GOT3 (cell line): ENCODE measurements at regions not wholly inside any gene's neighbourhood (a gene's known extent, or its start where the extent isn't known, plus 50 kb on each side); places are given as distances from the start of the nearest gene placed in this dataset.

ENCODE experiments used
- DNase-seq: peaks from one replicate; lab custom pipeline; 2025; ENCODE audit warnings: mixed read lengths; lab: John Stamatoyannopoulos, UW

DNA sequence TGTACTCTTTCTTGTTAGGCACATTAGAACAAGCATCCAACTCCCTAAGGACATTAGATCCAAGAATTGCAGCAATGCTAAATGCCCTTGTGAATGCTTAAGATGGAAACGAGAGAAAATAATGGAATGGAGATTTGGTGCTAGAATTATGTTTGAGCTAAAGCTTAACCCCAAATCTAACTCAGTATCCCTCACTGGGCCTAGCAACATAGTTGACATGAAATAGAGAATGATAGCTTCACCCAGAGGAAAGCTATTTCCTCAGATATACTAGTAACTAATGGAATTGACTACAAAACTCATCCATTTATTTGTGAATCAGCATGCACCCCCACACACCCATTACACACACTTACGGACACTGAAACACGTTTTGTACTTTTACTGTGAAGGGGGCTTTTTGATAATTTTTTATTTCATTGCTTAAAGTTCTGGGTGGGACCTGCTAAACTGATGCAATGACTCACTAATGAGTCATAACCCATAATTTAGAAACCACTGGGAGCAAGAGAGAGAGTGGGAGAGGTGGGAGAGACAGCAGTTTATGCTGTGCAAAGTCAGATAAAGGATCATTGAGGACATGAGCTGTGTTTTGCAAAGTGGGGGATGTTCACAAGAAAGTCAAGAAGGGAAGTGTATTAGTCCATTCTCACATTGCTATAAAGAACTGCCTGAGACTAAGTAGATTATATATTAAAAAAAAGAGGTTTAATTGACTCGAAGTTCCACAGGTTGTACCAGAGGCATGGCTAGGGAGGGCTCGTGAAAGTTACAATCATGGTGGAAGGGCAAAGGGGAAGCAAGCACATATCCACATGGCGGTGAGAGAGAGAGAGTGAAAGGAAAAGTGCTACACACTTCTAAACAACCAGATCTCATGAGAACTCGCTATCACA lies 382.7 kb downstream of the SFMBT2 start:
- no peak for DNase-seq

DNA sequence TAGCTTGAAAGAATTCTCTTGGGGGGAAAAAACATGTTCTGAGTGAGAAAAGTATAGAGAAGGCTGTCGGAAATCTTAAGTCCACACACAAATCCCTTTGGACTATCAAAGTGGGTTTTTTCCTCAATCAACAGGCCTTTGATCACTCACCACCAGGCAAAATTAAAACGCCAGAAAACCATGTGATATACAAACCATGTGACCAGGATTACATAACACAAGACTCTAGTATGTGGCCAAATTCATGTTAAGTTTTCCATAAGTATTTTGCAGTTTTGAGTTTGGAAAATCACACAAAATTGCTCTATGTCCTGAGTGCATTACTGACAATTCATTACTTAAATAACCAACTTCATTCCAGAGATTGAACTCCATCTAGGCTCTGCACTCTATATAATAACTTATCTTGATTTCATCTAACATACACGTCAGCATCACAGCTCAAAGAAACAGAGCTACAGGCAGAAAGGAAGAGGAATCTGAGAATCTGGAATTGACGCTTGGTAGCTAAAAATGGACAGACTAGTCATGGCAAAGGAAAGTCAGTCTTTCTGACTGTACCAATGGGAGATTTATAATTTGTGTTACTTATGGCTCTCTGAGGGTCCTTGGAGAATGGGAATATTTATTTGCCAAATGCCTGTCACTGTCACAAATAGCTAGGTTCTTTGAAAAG lies 383.5 kb downstream of the SFMBT2 start:
- DNase-seq, result no peak

DNA sequence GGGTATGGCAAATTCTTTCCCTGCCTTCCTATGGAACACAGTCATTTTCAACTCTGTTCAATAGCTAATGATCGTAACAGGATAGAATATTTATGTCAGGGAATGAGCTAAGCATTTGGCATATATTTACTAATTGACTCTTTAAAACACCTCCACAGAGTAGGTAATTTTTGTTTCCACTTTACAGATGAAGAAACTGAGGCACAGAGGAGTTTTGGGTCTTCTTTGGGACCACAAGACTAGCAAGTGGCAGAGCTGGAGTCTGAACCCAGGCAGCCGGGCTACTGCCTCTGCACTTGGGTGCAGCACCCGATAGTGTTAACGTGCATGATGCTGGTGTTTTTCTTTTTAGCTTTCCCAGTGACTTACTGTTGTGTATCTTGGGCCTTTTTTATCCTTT lies 384.0 kb downstream of the SFMBT2 start:
- DNase-seq, result no peak

- no peak for DNase-seq
These were observed 385.5 kb downstream of the SFMBT2 start for GRCh38 chr10:7025296-7025695.

DNA sequence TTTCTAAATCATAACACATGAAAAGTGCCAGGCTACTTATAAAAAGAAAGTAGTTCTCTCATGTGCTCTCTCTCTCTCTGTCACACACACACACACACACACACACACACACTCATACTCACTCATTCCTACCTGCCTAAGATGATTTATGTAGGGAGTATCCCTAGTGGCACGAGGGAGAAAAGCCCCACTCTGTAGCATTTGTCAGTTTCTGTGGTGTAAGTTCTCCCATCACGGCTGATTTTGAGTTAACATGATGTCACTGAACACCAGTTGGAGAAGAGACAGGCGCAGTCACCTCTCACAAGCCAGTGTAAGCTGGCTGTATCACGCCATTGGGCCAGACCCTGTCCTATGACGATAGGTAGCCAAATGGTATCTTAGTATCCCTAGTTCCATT lies 395.4 kb downstream of the SFMBT2 start:
- no peak for DNase-seq

GRCh38 chr10:7014721-7015120 lies 396.1 kb downstream of the SFMBT2 start:
- DNase-seq, result no peak

DNA sequence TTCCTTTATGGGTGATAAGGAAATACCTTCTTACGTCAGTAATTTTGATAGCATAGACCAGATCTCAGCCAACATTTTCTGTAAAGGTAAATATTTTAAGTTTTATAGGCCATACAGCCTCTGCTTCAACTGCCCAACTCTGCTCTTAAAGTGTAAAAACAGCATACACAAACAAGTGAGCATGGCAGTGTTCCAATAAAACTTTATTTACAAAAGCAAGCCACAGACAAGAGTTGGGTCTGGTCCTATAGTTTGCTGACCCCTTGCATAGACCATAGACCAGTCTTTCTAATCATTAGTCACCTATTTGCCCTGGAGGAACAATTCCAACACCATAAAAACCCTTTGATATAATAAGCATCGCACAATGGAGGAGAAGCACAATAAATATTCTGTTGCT lies 398.8 kb downstream of the SFMBT2 start:
- no peak for DNase-seq

GRCh38 chr10:7008645-7009044 lies 402.2 kb downstream of the SFMBT2 start:
- no peak for DNase-seq

- no peak for DNase-seq
These were observed 403.1 kb downstream of the SFMBT2 start for GRCh38 chr10:7007600-7008190.

DNA sequence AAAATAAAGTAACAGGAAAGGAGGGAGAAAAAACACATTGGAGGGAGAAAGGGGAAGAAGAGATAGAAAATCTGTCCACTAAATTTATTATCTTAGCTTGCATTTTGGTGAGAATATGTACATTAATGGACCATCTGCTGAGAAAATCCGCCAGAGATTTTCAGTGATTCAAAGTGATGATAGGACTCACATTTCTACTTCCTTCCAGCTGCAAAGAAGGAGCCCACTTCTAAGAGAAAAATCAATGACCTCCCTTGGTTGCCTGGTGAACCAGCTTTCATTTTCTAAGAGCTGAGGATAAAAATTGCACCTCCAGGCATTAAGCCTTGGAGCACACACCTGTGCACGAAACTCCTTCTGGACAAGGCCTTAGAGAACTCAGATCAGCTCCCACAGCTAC lies 404.3 kb downstream of the SFMBT2 start:
- DNase-seq, result no peak

GRCh38 chr10:7003831-7004395 lies 406.9 kb downstream of the SFMBT2 start:
- no peak for DNase-seq

GRCh38 chr10:7000061-7000460 lies 410.8 kb downstream of the SFMBT2 start:
- DNase-seq, result no peak

DNA sequence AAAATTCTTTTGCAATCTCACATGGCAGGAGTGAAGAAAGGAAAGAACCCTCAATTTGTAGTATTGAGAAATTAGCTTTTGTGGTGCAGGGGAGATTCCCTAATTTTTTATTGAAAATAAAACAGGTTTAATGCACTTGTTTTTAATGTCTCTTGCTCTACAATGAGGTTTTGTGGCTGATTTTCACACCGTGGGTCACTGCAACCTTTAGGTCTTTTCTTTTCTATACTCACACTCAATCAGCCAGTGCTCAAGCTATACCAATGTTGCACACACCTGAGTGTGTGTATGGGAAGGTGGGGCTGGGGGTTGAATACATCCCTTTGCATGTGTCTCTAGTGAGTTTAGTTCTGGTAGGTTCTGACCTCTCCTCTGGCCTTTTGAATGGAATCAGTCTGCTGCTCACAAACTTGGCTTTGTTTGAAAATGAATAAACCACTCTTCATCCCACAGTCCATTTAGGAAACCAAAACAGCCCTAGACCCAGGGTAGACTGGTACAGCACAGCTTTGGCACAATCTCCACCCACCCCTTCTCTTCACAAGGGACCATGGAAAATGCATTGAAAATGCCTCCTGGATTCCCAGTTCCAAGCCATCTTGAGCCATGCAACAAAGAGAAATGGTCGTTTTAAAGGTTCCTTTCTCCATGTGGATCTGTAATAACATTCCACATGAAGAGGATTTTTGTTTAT lies 411.5 kb downstream of the SFMBT2 start:
- DNase-seq, result no peak

- DNase-seq, result no peak
These were observed 413.3 kb downstream of the SFMBT2 start for GRCh38 chr10:6997509-6997908.

DNA sequence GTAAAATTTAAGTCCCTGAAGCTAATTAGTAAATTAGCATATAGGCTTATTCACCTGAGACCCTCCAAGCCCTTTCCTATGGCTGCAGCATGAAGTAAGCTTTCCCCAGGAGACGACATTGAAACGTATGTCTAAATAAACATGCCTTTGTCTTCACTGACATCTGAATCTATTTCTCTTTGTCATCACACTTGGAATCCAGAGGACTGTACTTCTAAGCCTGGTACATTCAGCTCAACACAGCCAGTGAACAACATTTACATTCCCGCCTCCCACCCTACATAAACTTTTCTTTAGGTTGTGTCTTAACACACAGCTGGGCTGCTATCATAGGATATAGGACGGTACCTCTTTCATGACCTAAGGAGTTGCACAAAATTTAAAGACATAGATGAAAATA lies 414.4 kb downstream of the SFMBT2 start:
- DNase-seq, result no peak

- DNase-seq, result no peak
These were observed 415.0 kb downstream of the SFMBT2 start for GRCh38 chr10:6995831-6996230.

- DNase-seq, result no peak
These were observed 415.3 kb upstream of the PRKCQ start for GRCh38 chr10:6995341-6995740.

DNA sequence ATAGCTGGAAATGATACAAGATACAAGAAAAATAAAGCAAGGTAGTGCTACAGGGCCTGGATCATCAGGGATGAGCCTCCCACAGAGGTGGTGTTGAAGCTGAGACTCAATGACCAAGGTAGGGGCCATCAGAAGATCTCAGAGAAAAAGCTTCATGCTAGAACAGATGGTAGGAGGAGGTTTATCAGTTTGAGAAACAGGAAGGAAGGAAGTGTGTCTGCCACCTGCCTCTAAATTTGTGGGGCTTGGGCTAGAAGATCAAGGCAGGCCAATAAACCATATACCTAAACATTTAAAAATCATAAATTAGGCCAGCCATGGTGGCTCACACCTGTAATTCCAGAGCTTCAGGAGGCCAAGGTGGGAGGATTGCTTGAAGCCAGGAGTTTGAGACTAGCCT lies 410.8 kb upstream of the PRKCQ start:
- no peak for DNase-seq

GRCh38 chr10:6988654-6989053 lies 408.6 kb upstream of the PRKCQ start:
- DNase-seq, result no peak

DNA sequence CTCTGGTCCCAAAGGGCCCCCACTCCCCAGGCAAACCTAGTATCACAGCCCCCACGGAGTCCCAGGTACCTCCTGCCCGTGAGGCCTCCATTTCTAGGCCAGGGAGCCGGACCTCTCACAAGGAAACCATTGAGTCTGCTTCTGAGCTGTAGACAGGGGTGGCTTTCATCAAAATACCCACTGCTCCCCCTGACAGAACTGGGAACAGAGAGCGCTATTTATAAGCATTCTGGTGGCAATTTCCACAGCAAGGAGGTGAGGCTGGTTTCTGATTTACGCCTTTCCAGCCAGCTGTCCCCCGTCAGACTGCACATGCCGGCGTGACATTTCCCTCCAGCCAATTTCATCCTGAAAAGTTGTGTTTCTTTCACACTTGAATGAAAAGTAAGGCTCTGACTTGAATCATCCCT lies 407.5 kb upstream of the PRKCQ start:
- DNase-seq, result no peak

DNA sequence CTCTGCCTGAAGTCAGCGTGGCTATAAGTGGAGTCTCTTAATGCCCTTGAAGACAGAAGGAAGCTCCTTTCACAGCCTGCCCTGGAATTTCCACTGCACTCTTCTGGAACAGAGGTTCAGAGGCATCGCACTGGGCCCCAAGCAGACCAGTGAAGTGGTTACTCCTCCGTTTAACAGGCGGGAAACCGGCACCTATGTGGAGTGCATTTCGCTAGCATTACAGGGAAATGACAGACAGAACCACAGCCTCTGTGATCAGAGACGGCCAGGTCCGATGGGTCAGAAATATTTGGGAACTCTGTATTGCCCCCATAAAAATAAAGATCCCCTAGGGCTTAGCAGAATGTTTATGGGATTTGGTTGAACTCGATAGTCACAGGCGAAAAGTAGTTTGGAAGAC lies 406.9 kb upstream of the PRKCQ start:
- DNase-seq, result no peak

GRCh38 chr10:6985644-6986043 lies 405.6 kb upstream of the PRKCQ start:
- no peak for DNase-seq
